ENCODE measurements at regions not wholly inside any gene's neighbourhood (a gene's known extent, or its start where the extent isn't known, plus 50 kb on each side); places are given as distances from the start of the nearest gene placed in this dataset.

DNA sequence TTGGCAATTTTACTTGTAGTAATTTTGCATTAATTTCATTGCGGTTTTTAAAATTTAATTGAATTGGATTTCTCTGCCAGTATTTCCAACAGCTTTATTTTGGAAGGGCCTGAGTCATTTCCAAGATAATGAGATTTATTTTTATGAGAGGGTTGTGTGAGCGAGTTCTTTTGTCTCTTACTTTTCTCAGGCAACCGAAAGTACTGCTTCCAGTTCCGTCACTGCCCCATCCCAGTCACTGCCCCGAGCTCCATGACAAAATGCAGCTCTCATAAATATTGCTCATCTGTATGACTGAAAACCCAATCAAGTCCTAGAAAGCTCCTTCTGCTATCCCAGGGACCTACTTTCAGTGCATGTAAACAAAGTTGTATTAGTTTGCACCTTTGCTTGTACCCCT lies 468.4 kb upstream of the SEMA3D start:
- DNase-seq (ENCODE audit: low read depth) = no peak

DNA sequence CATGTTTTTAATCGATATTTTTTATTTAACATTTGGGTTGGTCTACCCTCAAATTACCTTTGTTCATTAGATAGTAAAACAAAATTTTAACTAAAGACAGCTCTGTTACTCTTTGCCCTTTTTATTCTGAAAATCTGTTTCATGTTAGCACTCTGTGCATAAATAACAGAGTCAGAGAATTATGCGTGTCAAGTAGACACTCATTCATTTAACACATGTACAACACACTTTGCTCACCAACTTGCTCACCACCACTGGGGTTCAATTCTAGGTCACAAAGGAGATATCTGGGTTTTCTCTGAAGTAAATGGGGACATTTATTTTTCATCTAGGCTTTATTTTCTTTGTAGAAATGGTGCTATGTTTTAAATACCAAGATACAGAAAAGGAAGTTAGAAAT lies 457.4 kb upstream of the SEMA3D start:
- no peak for DNase-seq (ENCODE audit: low read depth)

DNA sequence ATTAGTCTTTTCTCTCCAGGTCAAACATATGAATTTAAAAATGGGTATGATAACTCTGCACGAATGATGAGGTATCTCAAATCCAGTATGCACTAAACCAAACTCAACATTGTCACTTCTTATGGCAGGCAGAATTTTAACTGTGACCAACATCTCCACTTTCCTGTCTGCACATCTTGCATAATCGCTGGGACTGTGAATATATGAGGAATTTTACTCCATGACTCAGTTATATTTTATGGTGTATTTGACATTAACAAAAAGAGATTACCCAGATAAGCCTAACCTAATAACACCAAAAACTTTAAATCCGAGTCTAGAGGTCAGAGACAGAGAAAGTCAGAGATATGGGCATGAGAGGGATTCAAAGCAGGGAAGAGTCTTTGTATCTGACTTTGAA lies 454.5 kb upstream of the SEMA3D start:
- no peak for DNase-seq (ENCODE audit: low read depth)

DNA sequence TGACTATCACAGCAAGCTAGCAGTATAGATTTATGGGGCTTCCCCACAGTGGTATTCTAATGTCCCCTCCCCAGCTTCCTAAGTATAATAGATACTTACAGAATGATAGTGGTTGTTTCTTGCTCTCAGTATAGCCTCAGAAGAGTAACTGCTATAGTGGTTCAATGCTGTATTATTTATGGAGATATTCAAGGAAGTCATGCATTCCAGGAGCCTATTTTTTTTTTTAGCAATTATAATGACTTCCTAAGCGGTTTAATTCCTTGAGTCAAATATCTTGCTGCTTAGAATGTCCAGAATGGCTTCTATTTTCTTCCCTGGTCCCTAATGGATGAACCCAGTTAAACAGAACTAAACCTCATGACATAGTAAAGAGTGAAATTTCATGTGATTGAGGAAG lies 451.5 kb upstream of the SEMA3D start:
- no peak for DNase-seq (ENCODE audit: low read depth)

DNA sequence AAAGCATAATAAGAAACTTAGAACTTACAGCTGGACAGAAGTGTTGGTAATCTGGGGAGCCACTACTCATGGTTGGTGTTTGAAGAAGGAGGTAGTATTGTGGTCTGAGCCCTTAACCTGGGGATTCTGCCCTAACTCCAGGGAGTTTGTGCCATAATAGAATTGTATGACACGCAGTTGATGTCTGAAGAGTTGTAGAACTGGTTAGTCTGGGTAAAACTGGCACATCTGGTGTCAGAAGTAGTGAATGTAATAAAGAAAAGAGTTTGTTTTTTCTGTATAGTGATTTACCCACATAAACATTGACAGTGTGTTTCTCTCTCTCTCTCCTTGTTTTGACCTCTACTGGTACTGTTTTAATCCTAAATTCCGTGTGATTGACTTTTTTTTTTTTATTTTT lies 448.1 kb upstream of the SEMA3D start:
- DNase-seq (ENCODE audit: low read depth) = no peak

DNA sequence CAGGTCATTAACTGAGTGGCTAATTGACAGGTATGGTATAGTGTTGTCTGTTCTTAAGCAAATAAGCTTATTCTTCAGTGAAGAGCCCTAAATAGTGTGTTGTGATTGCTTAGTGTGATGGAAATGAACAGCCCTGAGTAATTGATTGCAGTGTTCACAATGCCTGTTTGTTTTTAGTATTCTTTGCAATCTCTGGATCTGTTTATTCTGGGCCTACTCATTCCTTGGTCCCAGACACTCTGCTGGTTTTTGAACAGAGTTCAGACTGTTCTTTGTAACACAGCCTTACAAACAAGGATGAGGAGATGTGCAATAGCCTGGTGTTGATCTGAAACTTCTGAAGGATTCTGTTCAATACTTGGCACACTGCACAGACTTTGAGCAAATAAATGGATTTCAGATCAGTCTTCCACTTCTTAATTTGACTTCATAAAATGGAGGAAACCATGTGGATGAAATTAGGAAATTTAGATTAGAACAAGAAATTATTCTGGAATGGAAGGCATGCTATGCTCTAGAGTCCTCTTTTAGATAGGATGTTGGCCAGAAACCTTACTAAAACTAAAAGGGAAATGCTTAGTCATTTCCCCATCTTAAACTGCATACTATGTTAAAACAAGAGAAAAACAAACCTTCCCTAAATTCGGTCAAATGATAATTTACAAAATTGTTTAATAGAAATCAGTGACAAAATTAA lies 444.2 kb upstream of the SEMA3D start:
- DNase-seq (ENCODE audit: low read depth) = no peak

DNA sequence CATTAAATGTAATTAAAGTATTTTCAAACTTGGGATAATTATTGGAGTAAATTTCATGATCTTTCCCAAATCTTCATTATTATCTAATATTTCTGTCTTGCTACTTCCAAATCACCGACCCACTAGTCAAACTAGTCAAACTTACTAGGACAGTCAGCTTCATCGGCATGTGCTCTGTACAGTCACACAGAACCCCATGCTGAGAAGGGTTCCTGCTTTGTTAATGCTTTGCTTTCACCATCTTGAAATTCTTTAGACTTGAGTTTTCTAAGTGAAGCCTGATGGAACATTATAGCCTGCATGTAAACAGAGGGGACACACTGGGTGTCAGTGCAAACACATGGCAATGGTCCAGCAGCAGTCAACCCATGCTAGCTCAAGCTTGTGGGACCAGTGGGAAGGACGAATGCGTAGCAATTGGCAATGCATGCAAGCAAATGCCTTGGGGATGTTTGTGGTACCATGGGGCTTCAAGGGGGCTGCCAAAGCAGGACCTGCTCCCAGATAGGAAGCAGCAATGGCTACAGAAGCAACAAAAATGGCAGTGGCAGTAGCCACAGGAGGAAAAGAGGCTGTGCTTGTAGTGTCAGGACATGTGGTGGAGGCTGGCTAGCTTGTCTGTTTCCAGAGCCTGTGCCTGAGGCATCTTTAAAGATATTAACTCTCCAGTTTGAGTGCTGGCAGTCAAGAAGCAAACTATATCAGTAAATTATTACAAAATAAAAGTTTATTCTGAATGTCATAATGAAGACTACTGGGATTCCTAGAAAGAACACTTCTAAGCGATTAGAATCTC lies 441.1 kb upstream of the SEMA3D start:
- no peak for DNase-seq (ENCODE audit: low read depth)

DNA sequence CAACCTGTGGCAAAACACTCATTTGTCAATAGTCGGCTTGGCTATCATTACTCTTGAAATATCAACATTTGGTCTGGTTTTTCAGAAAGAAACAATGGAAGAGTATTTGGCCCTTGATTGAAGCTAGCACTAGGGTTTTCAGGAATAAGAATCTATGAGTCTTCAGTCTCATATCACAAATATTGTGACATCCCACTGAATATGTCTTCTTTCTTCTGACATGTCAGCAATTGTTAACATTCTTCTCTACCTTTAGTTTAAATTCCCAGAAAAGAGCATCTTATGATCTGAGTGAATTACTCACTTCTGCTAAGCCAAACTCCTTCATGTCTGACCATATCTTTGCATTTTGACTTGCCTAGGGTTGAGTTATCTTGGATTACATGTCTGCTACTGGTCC lies 435.2 kb upstream of the SEMA3D start:
- DNase-seq (ENCODE audit: low read depth) = no peak

DNA sequence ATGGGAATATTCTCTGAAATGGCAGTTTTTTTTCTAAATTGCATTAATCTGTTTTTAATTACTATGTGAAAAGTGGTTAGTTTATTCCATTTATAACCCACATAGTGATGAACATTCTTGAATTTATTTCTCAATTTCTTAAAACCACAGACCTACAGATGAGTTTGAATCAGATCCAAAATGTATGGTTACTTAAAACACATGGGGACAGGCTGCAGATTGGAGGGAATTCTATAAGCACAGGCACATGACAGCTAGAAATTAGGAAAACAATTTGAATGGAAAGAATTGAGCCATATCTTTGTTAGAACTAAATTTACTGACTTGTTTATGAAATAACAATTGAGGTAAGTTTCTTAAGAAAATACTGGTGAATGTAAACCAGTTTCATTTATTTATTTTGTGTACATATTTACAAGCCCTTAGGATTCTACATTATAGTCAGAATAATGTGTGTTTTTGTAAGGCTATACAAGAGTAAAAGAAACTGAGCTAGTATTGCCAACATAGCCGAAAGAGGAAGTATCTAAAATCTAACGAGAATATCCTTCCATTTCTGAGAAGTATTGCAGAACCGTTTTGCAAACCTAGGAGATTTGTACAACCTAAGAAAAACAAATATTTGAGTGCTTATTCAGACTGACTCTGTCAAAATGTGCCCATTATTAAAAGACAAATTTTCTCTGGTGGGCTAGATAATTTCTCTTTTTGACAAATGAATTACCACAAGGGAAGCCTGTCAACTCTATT lies 434.3 kb upstream of the SEMA3D start:
- no peak for DNase-seq (ENCODE audit: low read depth)

DNA sequence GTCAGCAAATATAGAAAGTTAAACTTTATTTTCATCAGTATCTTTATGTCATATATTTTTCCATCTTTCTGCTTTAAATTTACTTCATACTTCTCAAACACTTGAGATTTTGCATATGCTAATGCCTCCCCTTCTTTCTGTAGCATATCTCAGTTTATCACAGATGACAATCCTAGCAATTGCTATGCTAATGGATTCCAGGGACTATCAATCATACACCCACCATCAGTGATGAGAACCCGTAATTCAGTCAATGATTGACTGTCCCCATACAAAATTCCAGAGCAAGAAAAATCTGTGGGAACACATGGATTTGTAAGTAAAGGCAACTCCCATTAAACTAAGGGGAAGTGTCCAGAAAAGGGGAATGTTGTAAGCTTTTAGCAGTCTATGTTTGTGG lies 432.4 kb upstream of the SEMA3D start:
- DNase-seq (ENCODE audit: low read depth) = no peak

DNA sequence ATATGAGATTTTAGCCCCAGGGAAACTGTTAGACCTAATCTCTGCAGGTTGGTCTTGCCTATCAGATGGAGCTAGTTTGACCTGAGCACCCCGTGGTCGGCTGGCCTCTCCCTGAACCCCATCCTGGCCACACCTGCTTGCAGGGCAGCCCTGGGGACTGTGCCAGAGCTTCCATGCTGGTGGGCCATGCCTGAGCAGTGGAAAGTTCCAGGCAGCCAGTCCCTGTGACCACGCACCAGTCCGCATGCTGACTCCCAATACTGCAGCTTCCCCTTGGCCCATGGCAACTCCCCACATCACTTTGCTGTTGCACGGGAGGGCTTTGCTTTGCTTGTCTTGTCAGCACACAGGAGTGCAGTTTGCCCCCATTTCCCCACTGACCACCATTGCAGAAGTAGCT lies 427.8 kb upstream of the SEMA3D start:
- no peak for DNase-seq (ENCODE audit: low read depth)

DNA sequence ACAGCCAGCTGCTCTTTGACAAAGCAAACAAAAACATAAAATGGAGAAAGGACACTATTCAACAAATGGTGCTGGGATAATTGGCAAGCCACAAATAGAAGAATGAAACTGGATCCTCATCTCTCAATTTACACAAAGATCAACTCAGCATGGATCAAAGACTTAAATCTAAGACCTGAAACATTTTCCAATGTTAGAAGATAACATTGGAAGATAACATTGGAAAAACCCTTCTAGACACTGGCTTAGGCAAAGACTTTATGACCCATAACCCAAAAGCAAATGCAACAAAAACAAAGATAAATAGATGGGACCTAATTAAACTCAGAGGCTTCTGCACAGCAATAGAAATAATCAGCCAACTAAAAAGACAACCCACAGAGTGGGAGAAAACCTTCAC lies 425.7 kb upstream of the SEMA3D start:
- DNase-seq (ENCODE audit: low read depth) = no peak

DNA sequence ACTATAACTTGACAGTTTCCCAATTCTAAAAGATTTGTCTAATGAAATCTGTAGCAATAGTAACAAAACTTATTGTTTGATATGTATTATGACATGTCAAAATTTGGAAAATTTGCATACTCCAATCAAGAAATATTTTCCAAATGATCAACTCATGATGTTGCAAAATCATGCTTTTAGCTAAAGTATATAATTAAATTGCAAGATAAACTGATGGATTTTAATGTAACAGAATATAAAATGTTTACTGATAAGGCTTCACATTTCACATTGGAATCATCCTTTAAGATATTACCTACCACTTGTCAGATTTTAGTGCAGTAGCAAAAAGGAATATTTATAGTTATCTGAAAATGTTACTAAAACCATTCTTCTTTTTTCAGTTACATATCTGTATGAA lies 421.9 kb upstream of the SEMA3D start:
- DNase-seq (ENCODE audit: low read depth) = no peak

DNA sequence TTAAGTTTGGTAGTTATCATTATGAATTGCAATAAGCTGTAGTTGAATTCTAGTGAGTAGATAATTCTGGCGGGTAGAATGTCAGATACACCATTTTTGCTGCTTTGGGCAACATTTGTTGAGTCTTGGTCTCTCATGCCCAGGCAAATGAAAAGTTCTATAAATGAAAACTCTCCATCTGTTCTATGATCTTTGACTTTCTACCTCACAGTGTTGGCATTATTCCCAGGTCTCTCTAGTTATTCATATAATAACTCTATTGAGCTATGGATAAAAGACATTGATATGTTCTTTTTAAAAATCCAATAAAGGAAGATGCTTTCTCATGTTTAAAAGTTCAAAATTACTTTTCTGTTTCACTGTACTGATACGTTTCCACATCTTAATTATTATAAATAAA lies 415.3 kb upstream of the SEMA3D start:
- peak; percentile 5 for DNase-seq (ENCODE audit: low read depth)

DNA sequence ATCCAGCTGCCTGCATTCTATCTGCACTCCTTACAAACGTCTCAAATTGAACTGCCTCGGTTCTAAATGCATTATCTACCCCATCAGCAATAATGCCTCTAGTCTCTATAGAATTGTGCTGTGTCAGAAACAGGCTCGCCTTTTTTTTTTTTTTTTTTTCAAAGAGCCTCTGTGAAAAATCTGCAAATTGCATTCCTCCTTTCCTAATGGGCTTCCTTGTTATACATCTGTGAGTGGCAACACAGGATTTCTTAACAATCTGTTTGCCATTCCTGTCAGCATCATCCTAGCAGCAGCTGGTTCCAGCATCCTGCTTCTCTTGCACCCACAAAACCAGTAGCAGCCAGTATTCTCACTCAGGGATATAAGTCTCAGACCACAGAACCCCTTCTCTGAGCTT lies 413.5 kb upstream of the SEMA3D start:
- no peak for DNase-seq (ENCODE audit: low read depth)

DNA sequence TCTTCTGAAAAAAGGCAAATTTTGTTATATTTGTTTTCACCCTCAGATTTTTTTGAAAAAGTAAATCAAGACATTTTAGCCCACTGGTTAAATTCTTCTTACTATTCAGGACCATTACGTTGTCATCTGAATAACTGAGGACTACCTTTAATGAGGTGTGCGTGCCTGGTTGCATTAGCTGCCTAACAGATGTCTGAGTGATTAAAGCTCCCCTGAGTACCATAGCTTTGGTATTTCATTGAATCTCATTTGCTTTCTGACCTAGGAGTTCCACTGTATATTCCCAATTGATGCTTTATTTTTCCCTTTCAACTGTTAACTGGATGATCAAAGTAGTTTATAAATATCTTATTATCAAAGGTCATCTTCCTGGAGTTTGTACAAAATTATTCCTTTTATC lies 410.0 kb upstream of the SEMA3D start:
- DNase-seq (ENCODE audit: low read depth) = no peak

DNA sequence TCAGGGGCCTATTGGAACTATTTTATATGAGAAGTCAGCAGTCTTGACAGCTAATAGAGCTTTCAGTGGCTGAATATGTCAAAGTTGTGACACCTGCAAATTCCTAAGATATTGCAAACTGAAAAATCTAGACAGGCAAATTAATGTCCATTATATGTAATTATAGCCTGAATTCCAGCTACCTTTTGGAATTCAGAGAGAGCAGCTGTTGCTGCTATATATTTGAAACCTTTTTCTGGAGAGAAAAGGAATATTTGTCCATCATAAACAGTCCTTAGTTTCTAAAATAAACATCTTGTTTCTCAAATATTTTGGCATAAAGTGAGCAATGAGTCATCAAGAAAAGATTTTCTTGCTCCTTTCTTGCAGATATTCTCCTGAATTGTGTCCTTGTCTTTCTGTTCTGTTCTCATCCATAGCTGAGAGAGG lies 408.9 kb upstream of the SEMA3D start:
- peak; percentile 44 for DNase-seq (ENCODE audit: low read depth)

DNA sequence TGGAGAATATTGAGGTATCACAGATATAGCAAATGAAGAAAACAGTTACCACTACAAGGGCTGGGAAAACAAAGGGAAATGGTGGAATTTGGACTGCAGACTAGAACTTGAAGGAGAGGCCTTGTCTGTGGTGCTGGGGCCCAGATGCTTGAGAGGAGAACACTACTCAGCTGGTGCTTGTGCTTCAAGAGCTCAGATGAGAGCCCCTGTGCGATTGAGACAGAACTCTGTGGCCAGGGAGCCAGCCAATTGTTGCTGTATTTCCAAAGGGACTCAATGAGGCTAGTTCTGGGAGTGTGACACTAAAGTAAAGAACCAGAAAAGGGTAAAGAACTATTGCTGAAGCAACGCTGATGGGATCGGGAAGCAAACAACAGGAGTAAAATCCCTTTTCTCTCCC lies 406.5 kb upstream of the SEMA3D start:
- no peak for DNase-seq (ENCODE audit: low read depth)

DNA sequence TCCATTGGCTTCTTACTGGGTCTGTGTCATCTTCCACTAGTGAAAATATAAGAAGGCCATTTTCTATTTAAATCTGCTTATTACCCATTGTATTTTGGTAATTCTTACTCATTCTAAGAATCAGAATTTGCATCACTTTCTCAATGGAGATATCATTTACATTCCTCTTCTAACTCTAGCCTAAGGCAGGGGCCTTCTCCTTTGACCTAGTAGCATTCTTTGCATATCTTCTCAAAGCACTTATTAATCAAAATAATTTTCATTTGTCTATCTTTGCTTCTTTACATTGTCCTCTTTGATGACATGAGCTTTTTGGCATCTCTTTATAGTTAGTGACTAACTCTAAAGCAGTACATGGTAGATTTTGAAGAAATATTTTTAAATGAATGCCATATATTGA lies 400.9 kb upstream of the SEMA3D start:
- DNase-seq (ENCODE audit: low read depth) = no peak

DNA sequence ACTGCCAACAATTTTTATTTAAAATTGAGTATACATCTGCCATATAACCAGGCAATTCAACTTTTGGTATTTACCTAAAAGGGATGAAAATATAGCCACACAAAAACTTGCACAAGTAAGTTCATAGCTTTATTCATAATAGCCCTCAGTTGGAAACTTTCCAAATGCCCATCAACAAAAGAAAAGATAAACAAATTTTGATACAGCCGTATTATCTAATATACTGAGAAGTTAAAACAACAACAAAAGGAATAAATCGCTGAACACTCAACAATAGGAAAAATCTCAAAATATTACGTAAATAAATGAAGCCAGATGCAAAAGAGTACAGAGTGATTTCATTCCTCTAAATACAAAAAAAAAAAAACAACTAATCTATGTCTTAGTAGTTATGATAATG lies 399.2 kb upstream of the SEMA3D start:
- DNase-seq (ENCODE audit: low read depth) = no peak

DNA sequence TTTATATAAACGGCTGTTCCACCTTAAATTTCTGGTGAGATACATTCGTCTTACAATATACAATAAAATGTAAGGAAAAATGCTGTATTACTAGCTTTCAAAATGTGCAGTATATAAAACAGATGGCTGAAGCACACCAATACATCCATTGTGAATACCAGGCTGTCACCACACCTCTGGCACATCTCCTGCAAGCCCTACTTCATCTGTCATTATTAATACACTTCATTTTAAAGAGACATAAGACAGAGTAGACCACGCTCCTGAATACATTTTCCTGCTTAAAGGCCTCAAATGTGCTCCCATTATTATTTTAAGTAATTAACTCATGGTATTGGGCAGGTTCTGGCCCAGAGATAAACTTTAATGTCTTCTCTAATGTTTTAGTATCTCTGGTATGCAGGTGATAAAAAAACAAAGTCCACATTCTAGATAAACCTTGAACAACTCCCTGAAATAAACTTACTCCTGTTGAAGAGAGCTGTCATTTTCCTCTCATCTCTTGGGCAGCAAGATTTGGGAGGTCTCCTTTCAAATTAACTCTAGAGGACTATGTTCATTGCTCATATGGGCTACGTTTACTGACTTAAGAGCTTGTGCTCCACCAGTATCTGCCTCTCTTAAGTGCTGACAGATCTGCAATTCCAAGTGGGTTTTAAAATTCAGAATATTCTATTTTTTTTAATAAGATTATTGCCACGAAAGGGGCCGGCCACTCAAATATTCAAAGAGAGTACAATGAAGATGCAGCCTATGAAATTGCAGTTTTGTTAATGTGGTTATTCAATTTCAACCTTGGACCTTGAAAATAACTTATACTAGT lies 396.5 kb upstream of the SEMA3D start:
- DNase-seq (ENCODE audit: low read depth) = no peak

DNA sequence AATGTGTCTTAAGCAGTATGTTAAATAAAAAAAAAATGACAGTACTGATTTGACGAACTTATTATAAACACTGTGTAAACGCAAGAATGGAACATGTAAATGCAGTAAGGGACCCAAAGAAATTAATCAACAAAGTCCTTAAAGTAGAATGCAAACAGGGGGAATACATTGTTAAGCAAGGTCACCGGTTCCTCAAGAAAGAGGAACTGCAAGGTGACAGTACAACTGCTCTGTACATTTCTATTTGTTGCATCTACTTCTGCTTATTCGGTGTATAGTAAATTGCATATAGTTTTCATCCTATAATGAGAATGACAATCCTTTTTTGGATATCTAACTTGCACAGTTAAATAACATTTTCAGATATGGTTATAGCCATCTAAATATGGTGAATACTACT lies 387.0 kb upstream of the SEMA3D start:
- no peak for DNase-seq (ENCODE audit: low read depth)

Measured in fibroblast of the conjunctiva (primary cell).